DOHH2 (cell line): ENCODE measurements at regions not wholly inside any gene's neighbourhood (a gene's known extent, or its start where the extent isn't known, plus 50 kb on each side); places are given as distances from the start of the nearest gene placed in this dataset.

Experiments used
- H3F3A ChIP-seq: fragments of 200-600 bp; sonication (generic), shearing (Covaris generic); 2 replicates; pipeline ENCODE4 v1.6.0; 2016; ENCODE audit warnings: antibody characterized with exemption, mild to moderate bottlenecking; ENCODE audit not compliant: control insufficient read depth, insufficient read depth
- H3K27ac ChIP-seq: fragments of 200-600 bp; sonication (generic); 2 replicates; pipeline ENCODE4 v1.5.1; 2014; ENCODE audit warnings: low read depth, mild to moderate bottlenecking, low read length, moderate library complexity
- H3K27me3 ChIP-seq: fragments of 200-600 bp; sonication (generic); 2 replicates; pipeline ENCODE4 v1.6.1; 2014; ENCODE audit warnings: mild to moderate bottlenecking, low read length, mixed read lengths; ENCODE audit not compliant: control insufficient read depth
- H3K36me3 ChIP-seq: fragments of 200-600 bp; sonication (generic); 2 replicates; pipeline ENCODE4 v1.6.1; 2014; ENCODE audit warnings: mild to moderate bottlenecking, low read length, moderate library complexity, mixed read lengths; ENCODE audit not compliant: control insufficient read depth
- H3K4me1 ChIP-seq: fragments of 200-600 bp; sonication (generic); 2 replicates; pipeline ENCODE4 v1.6.1; 2014; ENCODE audit warnings: mild to moderate bottlenecking, low read length, mixed read lengths; ENCODE audit not compliant: control insufficient read depth
- H3K4me2 ChIP-seq: fragments of 200-600 bp; sonication (generic); 2 replicates; pipeline ENCODE4 v1.6.0; 2014; ENCODE audit warnings: mild to moderate bottlenecking, low read length, moderate library complexity
- H3K4me3 ChIP-seq: fragments of 200-600 bp; sonication (generic); 2 replicates; pipeline ENCODE4 v1.5.1; 2014; ENCODE audit warnings: mild to moderate bottlenecking, low read length, mixed read lengths
- H3K79me2 ChIP-seq: fragments of 200-600 bp; sonication (generic); 2 replicates; pipeline ENCODE4 v1.6.1; 2014; ENCODE audit warnings: mild to moderate bottlenecking, low read length, mixed read lengths; ENCODE audit not compliant: control insufficient read depth
- H3K9me2 ChIP-seq: fragments of 200-600 bp; sonication (generic); replicated peaks from 2 replicates; pipeline ENCODE4 v1.6.1; 2014; ENCODE audit warnings: mild to moderate bottlenecking, low read length, mixed read lengths; ENCODE audit not compliant: control insufficient read depth
- H3K9me3 ChIP-seq: fragments of 200-600 bp; sonication (generic); 2 replicates; pipeline ENCODE4 v1.6.1; 2014; ENCODE audit warnings: antibody characterized with exemption, low read length, mixed read lengths; ENCODE audit not compliant: control insufficient read depth, insufficient read depth
- H4K20me1 ChIP-seq: fragments of 200-600 bp; sonication (generic); 2 replicates; pipeline ENCODE4 v1.6.0; 2014; ENCODE audit warnings: low read depth, mild to moderate bottlenecking, antibody characterized with exemption, low read length, moderate library complexity; ENCODE audit not compliant: control insufficient read depth, insufficient read depth
- CTCF ChIP-seq: fragments of 200-600 bp; sonication (generic); IDR thresholded peaks from one replicate; pipeline ENCODE4 v1.5.1; 2014; ENCODE audit warnings: antibody characterized with exemption, mild to moderate bottlenecking, low read depth, low read length; ENCODE audit not compliant: poor library complexity, severe bottlenecking
- EZH2phosphoT487 ChIP-seq: fragments of 200-600 bp; sonication (generic); IDR thresholded peaks from 2 replicates; pipeline ENCODE4 v1.6.1; 2017; ENCODE audit warnings: borderline replicate concordance, mild to moderate bottlenecking, antibody characterized with exemption, low read length, moderate library complexity, mixed read lengths

- Histone ChIP-seq H3K36me3 (no peaks in the 10 kb centered on the region), H3K27me3 (no peaks in the 10 kb centered on the region), H3K79me2 (no peaks in the 10 kb centered on the region), H3K9me3 (no peaks in the 10 kb centered on the region), H3K4me1 (no peaks in the 10 kb centered on the region), H3K4me2 (no peak overlapping the region), H3K9me2 (no peaks in the 10 kb centered on the region), H4K20me1 (no peaks in the 10 kb centered on the region), H3K4me3 (no peak overlapping the region), H3F3A (no peaks in the 10 kb centered on the region), H3K27ac (no peak overlapping the region)
- TF ChIP-seq EZH2phosphoT487 (no peak), CTCF (no peak)
These were observed 1639.4 kb upstream of the TENM3 start for GRCh38 chr4:180603791-180604190.

- no peak overlapping the region for H3K27ac ChIP-seq
- H3K4me1 ChIP-seq, result no peaks in the 10 kb centered on the region
- no peaks in the 10 kb centered on the region for H3K9me3 ChIP-seq
- H3K9me2 ChIP-seq, result no peaks in the 10 kb centered on the region
- H3K27me3 ChIP-seq, result no peaks in the 10 kb centered on the region
- H3K79me2 ChIP-seq, result no peaks in the 10 kb centered on the region
- no peaks in the 10 kb centered on the region for H3F3A ChIP-seq
- H3K4me3 ChIP-seq, result no peak overlapping the region
- no peak overlapping the region for H3K4me2 ChIP-seq
- H4K20me1 ChIP-seq, result no peaks in the 10 kb centered on the region
- H3K36me3 ChIP-seq, result no peaks in the 10 kb centered on the region
- TF ChIP-seq EZH2phosphoT487, result no peak
- no peak for TF ChIP-seq CTCF
These were observed 1632.9 kb upstream of the TENM3 start for GRCh38 chr4:180610324-180610723.

GRCh38 chr4:180615746-180616145 is 1627.5 kb upstream of the TENM3 start:
- Histone ChIP-seq H3K9me2 (no peaks in the 10 kb centered on the region), H3K79me2 (no peaks in the 10 kb centered on the region), H3F3A (no peaks in the 10 kb centered on the region), H3K4me1 (no peaks in the 10 kb centered on the region), H3K27ac (no peak overlapping the region), H3K4me3 (no peak overlapping the region), H3K36me3 (no peaks in the 10 kb centered on the region), H3K27me3 (no peaks in the 10 kb centered on the region), H4K20me1 (no peaks in the 10 kb centered on the region), H3K4me2 (no peak overlapping the region), H3K9me3 (no peaks in the 10 kb centered on the region)
- TF ChIP-seq EZH2phosphoT487, result no peak

GRCh38 chr4:180617196-180617595 is 1626.0 kb upstream of the TENM3 start:
- Histone ChIP-seq H3K9me3 (no peaks in the 10 kb centered on the region), H3K36me3 (no peaks in the 10 kb centered on the region), H3K4me3 (no peak overlapping the region), H3K27me3 (no peaks in the 10 kb centered on the region), H3K4me2 (no peak overlapping the region), H3K9me2 (no peaks in the 10 kb centered on the region), H3K4me1 (no peaks in the 10 kb centered on the region), H3F3A (no peaks in the 10 kb centered on the region), H4K20me1 (no peaks in the 10 kb centered on the region), H3K79me2 (no peaks in the 10 kb centered on the region), H3K27ac (no peak overlapping the region)
- no peak for TF ChIP-seq EZH2phosphoT487
- no peak for TF ChIP-seq CTCF
